Kidney epithelial cell (primary cell): ENCODE measurements at regions not wholly inside any gene's neighbourhood (a gene's known extent, or its start where the extent isn't known, plus 50 kb on each side); places are given as distances from the start of the nearest gene placed in this dataset.

Experiments
- DNase-seq: peaks from one replicate; pipeline ENCODE4 v3.0.0-alpha.2; 2010; ENCODE audit warnings: low read depth
- H3K27me3 ChIP-seq: 2 replicates; pipeline ENCODE4 v1.6.0; 2011; ENCODE audit warnings: low read length; ENCODE audit not compliant: control insufficient read depth, insufficient read depth
- H3K36me3 ChIP-seq: 2 replicates; pipeline ENCODE4 v1.5.1; 2011; ENCODE audit warnings: low read length; ENCODE audit not compliant: control insufficient read depth, insufficient read depth
- H3K4me3 ChIP-seq: 2 replicates; pipeline ENCODE4 v1.5.1; 2011; ENCODE audit warnings: low read depth, mild to moderate bottlenecking, control low read depth, low read length
- TF ChIP-seq, protein P1 (sequence below): IDR thresholded peaks from 2 replicates; pipeline ENCODE4 v1.5.1; 2011; ENCODE audit warnings: mild to moderate bottlenecking, moderate library complexity, low read length, control low read depth, inconsistent platforms; ENCODE audit not compliant: insufficient read depth, poor library complexity, severe bottlenecking

DNA sequence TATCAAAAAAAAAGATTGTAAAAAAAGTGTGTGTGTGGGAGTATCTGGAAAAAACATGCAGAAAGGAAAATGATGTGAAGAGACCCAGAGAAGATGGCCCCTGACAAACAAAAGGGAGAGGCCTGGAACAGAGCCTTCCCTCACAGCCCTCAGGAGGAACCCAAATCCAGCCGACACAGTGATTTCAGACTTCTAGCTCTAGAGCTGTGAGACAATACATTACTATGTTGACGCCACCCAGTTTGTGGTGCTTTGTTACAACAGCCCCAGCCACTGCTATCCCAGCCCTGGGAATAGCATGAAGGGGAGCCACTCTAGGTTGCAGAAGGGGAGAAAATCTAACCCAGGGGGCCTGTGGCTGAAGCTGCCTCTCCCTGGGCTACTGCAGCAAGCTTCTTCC lies 59.0 kb upstream of the ZBTB7C start:
- H3K27me3 ChIP-seq = peaks cover 6% of the 10 kb centered on the region
- no peaks in the 10 kb centered on the region for H3K36me3 ChIP-seq
- TF ChIP-seq, protein P1, sequence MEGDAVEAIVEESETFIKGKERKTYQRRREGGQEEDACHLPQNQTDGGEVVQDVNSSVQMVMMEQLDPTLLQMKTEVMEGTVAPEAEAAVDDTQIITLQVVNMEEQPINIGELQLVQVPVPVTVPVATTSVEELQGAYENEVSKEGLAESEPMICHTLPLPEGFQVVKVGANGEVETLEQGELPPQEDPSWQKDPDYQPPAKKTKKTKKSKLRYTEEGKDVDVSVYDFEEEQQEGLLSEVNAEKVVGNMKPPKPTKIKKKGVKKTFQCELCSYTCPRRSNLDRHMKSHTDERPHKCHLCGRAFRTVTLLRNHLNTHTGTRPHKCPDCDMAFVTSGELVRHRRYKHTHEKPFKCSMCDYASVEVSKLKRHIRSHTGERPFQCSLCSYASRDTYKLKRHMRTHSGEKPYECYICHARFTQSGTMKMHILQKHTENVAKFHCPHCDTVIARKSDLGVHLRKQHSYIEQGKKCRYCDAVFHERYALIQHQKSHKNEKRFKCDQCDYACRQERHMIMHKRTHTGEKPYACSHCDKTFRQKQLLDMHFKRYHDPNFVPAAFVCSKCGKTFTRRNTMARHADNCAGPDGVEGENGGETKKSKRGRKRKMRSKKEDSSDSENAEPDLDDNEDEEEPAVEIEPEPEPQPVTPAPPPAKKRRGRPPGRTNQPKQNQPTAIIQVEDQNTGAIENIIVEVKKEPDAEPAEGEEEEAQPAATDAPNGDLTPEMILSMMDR = no peak
- no peak for DNase-seq
- no peak overlapping the region for H3K4me3 ChIP-seq

DNA sequence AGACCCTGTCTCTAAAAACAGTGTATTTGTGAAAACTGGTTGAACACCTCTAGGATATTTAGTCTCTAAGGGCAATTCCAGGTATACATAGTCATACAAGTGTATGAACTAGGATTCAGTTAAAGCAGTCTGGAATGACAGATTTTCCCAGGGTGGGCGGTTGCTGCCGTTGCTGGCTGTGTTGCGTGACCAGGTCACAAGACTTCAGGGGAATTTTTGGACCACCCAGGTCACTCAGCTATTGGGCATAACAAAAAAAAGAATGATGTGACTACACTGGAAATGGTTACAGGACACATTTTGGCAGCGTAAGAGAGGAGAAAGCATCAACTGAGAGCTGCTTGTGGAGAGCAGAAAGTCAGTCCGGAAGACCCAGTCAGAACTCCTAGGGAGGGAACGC lies 58.0 kb upstream of the ZBTB7C start:
- no peaks in the 10 kb centered on the region for H3K36me3 ChIP-seq
- H3K27me3 ChIP-seq = peaks cover 6% of the 10 kb centered on the region
- no peak for DNase-seq
- no peak overlapping the region for H3K4me3 ChIP-seq
- TF ChIP-seq, protein P1 = no peak

DNA sequence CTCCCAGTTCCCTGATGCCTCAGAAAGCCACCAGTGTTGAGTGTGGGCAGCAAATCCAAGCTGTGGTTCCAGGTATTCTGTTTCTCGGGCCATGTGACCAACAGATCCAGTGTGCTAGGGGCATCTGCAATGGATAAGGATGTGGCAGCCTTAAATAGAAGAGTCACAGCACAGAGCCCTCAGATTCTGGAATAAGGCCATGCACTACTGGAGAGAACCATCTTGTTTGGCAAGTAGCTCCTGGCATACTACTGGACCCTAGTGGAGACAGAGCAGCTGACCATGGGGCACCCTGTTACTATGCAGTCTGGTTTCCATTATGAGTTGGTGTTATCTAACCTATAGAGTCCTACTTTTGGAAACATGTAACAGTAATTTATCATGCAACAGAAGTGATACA lies 53.3 kb upstream of the ZBTB7C start:
- no peak for DNase-seq
- Histone ChIP-seq H3K4me3 (no peak overlapping the region), H3K36me3 (no peaks in the 10 kb centered on the region), H3K27me3 (peaks cover 6% of the 10 kb centered on the region)
- TF ChIP-seq, protein P1 = no peak

DNA sequence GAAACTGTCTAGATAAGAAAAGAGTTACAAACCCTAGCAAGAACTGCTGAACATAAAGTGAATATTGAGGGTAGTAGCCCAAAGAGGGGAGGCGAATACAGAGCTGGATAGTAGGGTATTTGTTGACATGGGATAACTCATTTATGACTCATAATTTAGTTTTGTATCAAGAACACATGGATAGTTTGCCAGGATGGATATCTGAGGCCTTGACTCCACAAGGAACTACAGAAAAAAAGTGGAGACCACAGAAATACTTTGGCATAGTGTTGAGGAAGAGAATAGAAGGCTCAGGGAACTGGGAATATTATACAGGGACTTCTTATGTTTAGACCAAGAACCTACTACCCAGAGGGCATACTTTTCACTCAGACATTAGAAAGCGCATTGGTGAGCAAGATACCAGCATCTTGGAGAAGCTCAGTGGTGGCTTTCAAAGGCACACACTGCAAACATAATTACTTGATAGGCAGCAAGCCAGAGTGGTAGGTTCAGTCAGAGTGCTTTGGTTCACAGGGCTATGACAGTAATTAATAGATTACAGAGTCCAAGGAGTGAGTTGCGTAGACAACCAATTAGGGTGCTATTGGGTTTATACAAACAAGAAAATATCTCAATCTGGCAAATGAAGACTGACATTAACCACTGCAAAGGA lies 51.9 kb upstream of the ZBTB7C start:
- Histone ChIP-seq H3K27me3 (peaks cover 3% of the 10 kb centered on the region), H3K4me3 (no peak overlapping the region), H3K36me3 (no peaks in the 10 kb centered on the region)
- TF ChIP-seq, protein P1 = no peak
- no peak for DNase-seq

DNA sequence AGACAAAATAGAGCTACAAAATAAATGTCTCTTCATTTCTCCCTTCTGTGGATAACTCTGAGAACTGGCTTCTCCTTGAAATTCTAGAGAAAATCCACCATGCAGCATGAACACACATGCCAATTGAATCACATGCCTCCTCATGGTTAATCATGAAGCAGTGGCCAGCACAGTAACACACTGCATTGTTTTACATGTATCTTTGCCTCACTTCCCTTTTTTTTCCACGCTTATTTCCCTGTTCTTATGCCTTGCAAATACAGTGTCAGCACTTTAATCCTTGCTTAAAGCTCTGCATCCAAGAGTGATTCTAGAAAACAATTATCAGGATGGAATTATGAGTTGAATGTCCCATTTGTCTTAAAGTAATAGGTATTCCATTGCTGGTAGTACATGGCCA lies 50.3 kb upstream of the ZBTB7C start:
- TF ChIP-seq, protein P1 = no peak
- Histone ChIP-seq H3K36me3 (no peaks in the 10 kb centered on the region), H3K4me3 (no peak overlapping the region), H3K27me3 (no peaks in the 10 kb centered on the region)
- DNase-seq = no peak

DNA sequence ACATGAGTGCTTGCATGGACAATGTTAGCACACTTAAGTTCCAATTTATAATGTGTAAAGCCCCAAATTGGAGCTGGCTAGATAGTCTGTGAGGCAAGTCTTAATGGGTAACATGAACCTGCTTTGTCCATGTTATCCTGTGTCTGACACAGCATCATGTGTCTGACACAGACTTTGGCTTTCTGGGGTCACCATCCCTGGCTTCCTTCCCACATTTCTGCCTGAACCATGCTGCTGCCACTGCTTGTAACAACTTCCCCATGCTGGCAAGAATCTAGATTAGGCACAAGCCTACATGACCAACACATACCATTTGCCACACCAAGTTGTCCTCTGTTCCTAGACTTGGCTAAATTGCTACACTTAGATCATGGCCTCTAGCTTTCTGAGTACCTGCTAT lies 49.8 kb upstream of the ZBTB7C start:
- TF ChIP-seq, protein P1 = no peak
- no peaks in the 10 kb centered on the region for H3K36me3 ChIP-seq
- no peak for DNase-seq
- no peaks in the 10 kb centered on the region for H3K27me3 ChIP-seq
- no peak overlapping the region for H3K4me3 ChIP-seq
